ENCODE measurements at regions not wholly inside any gene's neighbourhood (a gene's known extent, or its start where the extent isn't known, plus 50 kb on each side); places are given as distances from the start of the nearest gene placed in this dataset.

GRCh38 chr14:81677736-81678135, 144.1 kb upstream of the SEL1L start:
- no TSS peak for BruUV-seq (replicated peaks)
- Mint-ChIP-seq H3K27ac (ENCODE audit: unreplicated experiment) (no peak overlapping the region), H3K36me3 (ENCODE audit: insufficient read depth, unreplicated experiment) (no peaks in the 10 kb centered on the region), H3K9me3 (ENCODE audit: unreplicated experiment) (no peaks in the 10 kb centered on the region), H3K27me3 (ENCODE audit: insufficient read depth, unreplicated experiment) (peaks cover 30% of the 10 kb centered on the region), H3K4me1 (ENCODE audit: low read depth, unreplicated experiment) (no peaks in the 10 kb centered on the region), H3K4me3 (ENCODE audit: unreplicated experiment) (no peak overlapping the region)
- ChIA-PET POLR2A (no interaction called here), CTCF (no interaction called here)
- Histone ChIP-seq H3K36me3 (ENCODE audit: control insufficient read depth, insufficient read depth, low read length) (no peaks in the 10 kb centered on the region), H3K27me3 (replicated peaks; ENCODE audit: control insufficient read depth, insufficient read depth, low read length) (no peaks in the 10 kb centered on the region), H3K4me1 (no peaks in the 10 kb centered on the region), H3K9me3 (no peaks in the 10 kb centered on the region), H3K4me3 (ENCODE audit: low read depth, low read length) (no peak overlapping the region)
- no peak for TF ChIP-seq CTCF (IDR thresholded peaks at IDR 0.05; ENCODE audit: insufficient read depth in 1 of 2, low read depth in 1 of 2, low read length in 1 of 2, severe bottlenecking in 1 of 2, unreplicated experiment in 1 of 2)
- DNase-seq: no peak
- intact Hi-C loops (cut with micrococcal nuclease; ENCODE audit: unreplicated experiment): no loop called here

DNA sequence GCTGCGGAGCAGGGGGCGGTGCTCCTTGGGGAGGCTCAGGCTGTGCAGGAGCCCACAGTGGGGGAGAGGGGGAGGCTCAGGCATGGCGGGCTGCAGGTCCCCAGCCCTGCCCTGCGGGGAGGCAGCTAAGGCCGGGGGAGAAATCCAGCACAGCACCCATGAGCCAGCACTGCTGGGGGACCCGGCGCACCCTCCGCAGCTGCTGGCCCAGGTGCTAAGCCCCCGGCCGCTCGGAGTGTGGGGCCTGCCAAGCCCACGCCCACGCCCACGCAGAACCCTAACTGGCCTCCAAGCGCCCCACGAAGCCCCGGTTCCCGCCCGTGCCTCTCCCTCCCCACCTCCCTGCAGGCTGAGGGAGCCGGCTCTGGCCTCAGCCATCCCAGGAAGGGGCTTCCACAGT, 145.6 kb upstream of the SEL1L start:
- Mint-ChIP-seq H3K9me3 (ENCODE audit: unreplicated experiment) (no peaks in the 10 kb centered on the region), H3K4me3 (ENCODE audit: unreplicated experiment) (no peak overlapping the region), H3K27me3 (ENCODE audit: insufficient read depth, unreplicated experiment) (peaks cover 34% of the 10 kb centered on the region), H3K27ac (ENCODE audit: unreplicated experiment) (no peak overlapping the region), H3K4me1 (ENCODE audit: low read depth, unreplicated experiment) (no peaks in the 10 kb centered on the region), H3K36me3 (ENCODE audit: insufficient read depth, unreplicated experiment) (no peaks in the 10 kb centered on the region)
- H3K9me3 ChIP-seq: no peaks in the 10 kb centered on the region
- no peaks in the 10 kb centered on the region for H3K27me3 ChIP-seq (replicated peaks; ENCODE audit: control insufficient read depth, insufficient read depth, low read length)
- POLR2A ChIA-PET: no interaction called here
- intact Hi-C loops (cut with micrococcal nuclease; ENCODE audit: unreplicated experiment): no loop called here
- BruUV-seq (replicated peaks): no TSS peak
- H3K4me1 ChIP-seq: no peaks in the 10 kb centered on the region
- TF ChIP-seq CTCF (IDR thresholded peaks at IDR 0.05; ENCODE audit: insufficient read depth in 1 of 2, low read depth in 1 of 2, low read length in 1 of 2, severe bottlenecking in 1 of 2, unreplicated experiment in 1 of 2): no peak
- CTCF ChIA-PET: no interaction called here
- H3K4me3 ChIP-seq (ENCODE audit: low read depth, low read length): no peak overlapping the region
- no peaks in the 10 kb centered on the region for H3K36me3 ChIP-seq (ENCODE audit: control insufficient read depth, insufficient read depth, low read length)
- DNase-seq: no peak

DNA sequence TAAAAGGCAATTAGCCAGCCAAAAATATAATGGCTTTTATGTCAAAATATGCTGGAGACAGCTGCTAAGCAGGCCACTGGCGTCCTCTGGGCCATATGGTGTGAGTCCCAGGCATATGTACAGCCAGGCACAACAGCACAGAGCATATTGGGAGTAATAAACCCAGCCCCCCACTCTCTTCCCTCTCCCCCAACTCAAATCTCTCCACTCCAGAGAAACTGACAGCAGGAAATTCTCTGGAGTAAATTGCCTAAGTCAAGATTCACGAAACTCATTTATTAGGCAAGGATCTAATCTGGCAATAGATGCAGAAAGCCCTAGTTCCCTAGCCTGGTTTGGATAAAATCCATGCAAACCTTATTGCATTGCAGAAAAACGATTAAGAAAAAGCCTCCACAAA, 147.9 kb upstream of the SEL1L start:
- no peak overlapping the region for H3K4me3 Mint-ChIP-seq (ENCODE audit: unreplicated experiment)
- Histone ChIP-seq H3K27me3 (replicated peaks; ENCODE audit: control insufficient read depth, insufficient read depth, low read length) (no peaks in the 10 kb centered on the region), H3K9me3 (no peaks in the 10 kb centered on the region), H3K4me1 (no peaks in the 10 kb centered on the region), H3K36me3 (ENCODE audit: control insufficient read depth, insufficient read depth, low read length) (no peaks in the 10 kb centered on the region), H3K4me3 (ENCODE audit: low read depth, low read length) (no peak overlapping the region)
- no peaks in the 10 kb centered on the region for H3K9me3 Mint-ChIP-seq (ENCODE audit: unreplicated experiment)
- no peaks in the 10 kb centered on the region for H3K4me1 Mint-ChIP-seq (ENCODE audit: low read depth, unreplicated experiment)
- POLR2A ChIA-PET: no interaction called here
- no peaks in the 10 kb centered on the region for H3K36me3 Mint-ChIP-seq (ENCODE audit: insufficient read depth, unreplicated experiment)
- BruUV-seq (replicated peaks): no TSS peak
- CTCF ChIA-PET: no interaction called here
- no peak overlapping the region for H3K27ac Mint-ChIP-seq (ENCODE audit: unreplicated experiment)
- TF ChIP-seq CTCF (IDR thresholded peaks at IDR 0.05; ENCODE audit: insufficient read depth in 1 of 2, low read depth in 1 of 2, low read length in 1 of 2, severe bottlenecking in 1 of 2, unreplicated experiment in 1 of 2): no peak
- DNase-seq: no peak
- H3K27me3 Mint-ChIP-seq (ENCODE audit: insufficient read depth, unreplicated experiment): peaks cover 32% of the 10 kb centered on the region
- intact Hi-C loops (cut with micrococcal nuclease; ENCODE audit: unreplicated experiment): no loop called here

Data from Caco-2 (cell line).